ENCODE measurements at regions not wholly inside any gene's neighbourhood (a gene's known extent, or its start where the extent isn't known, plus 50 kb on each side); places are given as distances from the start of the nearest gene placed in this dataset.

GRCh38 chr22:49330421-49331222, 497.1 kb downstream of the BRD1 start:
- no peak for DNase-seq

DNA sequence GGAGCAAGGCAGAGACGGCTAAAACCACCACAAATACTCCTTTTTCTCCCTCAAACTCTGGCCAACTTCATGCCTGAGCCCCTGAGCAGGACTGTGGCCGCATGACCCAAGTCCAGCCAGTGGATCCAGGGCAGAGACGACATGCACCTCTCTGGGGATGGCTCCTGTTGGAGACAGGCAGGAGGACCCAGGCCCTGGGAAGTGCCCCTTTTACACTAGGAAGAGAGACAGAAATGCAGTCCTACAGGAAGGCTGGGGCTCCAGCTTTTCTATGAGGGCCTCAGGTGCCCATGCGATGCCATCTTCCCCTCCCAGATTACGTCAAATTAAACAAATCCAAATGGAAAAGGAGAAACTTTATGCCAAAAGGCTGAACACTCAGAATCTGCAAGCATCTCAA, 498.0 kb downstream of the BRD1 start:
- DNase-seq, result no peak

DNA sequence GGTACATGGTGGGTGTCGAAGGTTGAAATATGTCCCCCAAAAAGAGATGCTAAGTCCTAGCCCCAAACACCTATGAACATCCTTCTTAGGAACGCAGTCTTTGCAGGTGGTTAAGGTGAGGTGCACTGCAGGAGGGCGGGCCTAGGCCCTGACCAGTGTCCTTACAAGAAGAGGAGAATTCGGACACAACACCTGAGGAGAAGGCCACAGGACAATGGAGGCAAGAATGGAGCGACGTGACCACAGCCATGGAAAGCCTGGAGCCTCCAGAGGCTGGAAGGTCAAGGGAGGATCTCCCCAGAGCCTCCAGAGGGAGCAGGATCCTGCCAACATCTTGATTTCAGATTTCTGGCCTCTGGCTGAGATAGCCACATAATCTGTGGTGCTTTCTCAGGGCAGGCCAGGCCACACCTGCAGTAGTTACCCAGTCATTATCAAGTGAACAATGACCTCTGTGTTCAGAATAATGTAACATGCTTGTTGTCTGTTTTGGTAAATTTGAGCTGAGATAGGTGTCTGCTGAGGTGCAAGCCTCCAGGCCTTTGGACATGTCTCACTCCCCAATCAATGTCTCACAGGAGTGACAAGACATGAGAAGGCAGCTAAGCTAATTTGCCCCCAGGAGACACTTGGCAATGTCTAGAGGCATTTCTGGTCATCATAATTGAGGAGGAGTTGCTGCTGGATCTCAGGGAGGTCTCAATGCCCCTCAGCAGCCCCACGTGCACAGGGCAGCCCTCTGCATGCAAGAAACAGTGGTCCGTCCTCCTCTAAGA, 498.9 kb downstream of the BRD1 start:
- no peak for DNase-seq

- DNase-seq, result no peak
These were observed 499.6 kb downstream of the BRD1 start for GRCh38 chr22:49328118-49328475.

DNA sequence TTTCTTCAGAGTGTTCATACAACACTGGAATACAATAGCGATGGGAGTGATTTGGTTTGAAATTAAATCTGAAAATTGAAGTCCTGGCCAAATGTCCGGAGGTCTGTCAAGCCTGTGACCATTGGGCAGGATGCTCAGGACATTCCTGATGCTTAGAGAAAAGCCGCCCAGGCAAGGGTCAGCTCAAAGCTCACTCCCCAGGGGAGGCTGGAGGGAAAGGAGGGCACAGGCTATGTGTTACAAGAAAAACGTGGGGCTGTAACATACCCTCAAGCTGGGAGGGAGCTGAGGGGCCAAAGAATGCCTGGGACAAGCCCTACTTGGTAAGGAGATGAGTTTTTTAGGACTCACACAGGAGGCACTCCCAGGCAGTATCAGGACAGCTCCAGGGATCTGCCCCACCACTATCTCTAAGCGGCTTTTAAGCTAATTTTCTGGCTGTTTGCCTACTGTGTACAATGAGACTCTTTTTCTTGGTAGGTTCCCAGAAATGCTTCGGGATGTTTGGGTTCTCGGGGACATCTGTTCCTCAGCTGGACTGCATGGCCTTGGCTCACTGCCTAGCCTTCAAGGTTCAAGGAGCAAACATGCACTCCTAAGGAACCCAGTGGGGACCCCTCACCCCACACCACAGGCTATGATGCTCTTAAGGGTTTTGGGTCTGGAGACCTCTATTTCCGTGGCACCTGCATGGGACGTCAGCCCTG, 500.1 kb downstream of the BRD1 start:
- DNase-seq, result no peak

DNA sequence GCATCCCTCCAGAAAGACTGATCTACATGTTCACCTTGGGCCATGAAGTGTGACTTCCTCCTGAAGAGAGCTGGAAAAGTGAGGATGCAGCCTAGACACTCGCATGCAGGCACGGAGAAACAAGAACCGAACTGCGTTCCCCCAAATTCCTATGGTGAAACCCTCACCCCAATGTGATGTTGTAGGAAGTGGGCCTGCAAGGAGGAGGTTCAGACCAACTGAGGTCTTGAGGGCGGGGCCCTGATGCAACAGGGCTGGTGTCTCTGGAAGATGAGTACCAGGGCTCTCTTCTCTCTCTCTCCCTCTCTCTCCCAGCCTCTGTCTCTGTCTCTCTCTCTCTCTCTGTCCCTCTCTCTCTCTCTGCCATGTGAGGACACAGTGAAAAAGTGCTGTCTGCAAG, 501.1 kb downstream of the BRD1 start:
- DNase-seq, result no peak

GRCh38 chr22:49325531-49326395, 501.9 kb downstream of the BRD1 start:
- DNase-seq, result no peak

DNA sequence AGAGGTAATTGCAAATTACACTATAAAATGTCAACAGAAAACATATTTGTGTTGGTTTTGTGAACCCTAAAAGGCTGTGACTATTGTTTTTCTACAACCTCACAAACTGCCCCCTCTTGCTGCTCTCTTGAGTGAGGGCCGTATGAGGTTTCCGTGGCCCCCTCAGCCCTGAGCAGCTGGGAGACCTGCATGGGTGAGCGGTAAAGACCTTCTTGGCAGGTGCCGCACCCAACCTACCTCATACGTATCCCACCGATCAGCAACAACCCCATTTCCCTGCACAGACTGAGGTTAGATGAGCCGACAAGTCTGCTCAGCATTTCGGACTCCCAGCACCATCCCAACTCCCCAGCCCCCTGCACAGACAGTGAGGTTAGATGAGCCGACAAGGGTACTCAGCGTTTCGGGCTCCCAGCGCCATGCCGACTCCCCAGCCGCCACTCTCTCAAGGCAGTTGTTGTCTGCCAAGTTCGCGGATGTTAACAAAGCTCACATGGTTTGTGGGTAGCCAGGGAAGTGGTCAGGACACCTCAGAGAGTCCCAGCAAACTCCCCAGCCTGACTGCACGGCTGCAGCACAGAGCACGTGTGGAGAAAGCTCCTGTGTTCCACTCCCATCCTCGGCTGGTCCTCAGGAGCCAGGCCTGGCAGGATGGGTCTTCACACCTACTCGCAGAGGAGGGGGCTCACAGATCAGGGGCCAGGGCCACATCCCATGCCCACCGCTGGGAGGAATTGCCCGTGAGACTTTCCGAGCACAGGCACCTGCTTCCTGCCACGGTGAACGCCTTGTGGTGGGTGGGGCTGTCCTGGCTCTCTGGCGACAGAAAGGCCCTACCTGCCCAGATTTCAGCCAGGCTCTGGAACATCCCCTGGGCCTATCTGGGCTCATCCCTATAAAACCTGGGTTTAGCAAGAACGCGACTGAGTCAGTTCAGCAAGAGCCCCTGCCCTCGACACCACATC, 502.9 kb downstream of the BRD1 start:
- no peak for DNase-seq

DNA sequence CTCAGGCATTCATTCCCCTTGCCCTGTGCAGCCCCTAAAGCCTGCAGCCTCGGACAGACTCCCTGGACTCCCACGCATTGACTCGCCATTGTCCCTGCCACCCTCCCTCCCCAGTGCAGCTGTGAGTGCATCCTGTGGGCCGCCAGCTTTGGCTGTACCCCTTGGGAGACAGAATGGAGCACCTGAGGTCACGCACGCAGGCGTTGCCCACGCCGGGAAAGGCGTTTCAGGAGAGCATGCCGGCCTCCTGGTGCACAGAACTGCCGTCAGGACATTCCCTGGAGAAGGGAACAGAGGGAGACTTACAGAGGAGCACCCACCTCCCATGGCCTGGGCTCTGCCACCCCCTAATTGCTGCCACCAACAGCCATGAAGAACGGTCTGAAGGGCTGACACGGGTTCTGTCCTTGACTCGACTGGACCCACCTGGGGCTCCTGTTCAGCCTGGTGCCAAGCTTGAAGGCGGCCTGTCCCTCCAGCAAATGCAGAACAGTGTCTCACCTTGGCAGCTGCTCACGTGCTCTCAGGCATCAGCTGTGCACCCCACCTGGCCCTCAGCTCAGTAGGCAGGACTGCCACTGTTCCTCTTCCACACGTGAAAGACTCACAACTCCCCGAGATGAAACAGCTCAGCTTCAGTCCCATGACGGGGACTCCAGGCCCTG, 503.8 kb downstream of the BRD1 start:
- DNase-seq, result no peak

DNA sequence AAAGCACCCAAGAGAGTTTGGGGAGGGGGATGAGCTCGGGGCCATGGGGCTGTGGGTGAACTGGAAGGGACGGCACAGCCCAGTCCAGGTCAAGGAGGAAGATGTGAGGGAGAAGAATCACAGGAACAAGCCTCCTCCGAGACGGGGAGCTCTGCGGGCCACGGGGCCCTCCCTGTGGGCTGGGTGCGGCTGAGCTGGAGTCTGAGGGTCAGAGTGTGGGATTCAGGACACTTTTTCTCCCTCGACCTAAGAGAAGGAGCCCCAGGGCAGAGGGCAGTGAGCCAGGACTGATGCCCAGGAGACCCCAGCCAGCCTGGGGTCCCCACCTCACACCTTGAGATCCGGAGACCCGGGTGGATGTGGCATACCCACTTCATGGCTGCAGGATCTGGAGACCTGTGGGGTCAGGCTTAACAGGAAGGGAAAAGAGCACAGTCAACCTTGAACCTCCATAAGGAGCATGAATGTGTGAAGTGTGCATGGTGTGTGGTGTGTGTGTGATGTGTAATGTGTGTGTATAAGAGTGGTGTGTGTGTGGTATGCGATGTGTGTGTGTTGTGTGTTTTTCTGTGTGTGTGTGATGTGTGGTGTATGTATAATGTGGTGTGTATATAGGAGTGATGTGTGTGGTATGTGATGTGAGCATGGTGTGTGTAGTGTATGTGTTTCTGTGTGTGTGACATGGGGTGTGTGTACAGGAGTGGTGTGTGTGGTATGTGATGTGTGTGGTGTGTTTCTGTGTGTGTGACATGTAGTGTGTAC, 504.6 kb downstream of the BRD1 start:
- no peak for DNase-seq

DNA sequence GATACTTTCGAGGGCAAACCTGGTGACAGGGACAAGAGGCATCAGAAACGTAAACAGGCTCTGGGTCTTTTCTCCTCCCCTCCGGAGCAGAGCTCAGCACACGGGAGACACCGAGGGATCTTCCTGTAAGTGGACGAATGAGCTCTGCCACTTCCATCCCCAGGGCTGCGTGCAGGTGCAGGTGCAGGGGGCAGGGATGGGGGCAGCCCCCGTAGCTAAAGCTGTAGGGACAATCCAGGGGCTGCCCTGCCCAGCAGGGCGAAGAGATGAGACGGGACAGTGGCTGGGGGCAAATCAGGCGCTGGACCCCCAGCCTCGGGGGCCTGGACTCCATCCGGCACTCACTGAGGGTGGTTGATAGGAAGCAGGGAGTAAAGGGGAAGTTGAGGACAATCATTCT, 505.4 kb downstream of the BRD1 start:
- DNase-seq, result no peak

GRCh38 chr22:49321477-49322055, 506.1 kb downstream of the BRD1 start:
- DNase-seq, result peak; percentile 12

- DNase-seq, result no peak
These were observed 506.8 kb downstream of the BRD1 start for GRCh38 chr22:49320714-49321476.

- no peak for DNase-seq
These were observed 510.3 kb downstream of the BRD1 start for GRCh38 chr22:49317369-49317768.

DNA sequence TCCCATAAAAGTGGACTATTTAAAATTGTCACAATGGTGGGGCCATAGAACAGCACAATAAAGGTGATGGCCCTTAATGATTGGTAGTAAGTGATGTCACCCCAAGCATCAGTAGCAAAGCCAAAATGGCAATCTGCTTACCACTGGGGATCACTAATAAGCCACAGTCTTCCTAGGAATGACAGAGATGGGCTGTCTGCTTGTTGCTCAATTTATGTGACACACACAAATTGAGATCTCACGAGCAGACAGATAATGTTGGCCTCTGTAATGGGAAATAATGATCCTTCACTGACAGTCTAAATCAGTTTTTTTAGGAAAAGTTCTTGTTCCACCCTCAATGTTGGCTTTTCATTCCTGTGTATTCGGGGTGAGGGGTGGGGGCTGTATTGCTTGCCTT, 515.1 kb downstream of the BRD1 start:
- DNase-seq, result no peak

DNA sequence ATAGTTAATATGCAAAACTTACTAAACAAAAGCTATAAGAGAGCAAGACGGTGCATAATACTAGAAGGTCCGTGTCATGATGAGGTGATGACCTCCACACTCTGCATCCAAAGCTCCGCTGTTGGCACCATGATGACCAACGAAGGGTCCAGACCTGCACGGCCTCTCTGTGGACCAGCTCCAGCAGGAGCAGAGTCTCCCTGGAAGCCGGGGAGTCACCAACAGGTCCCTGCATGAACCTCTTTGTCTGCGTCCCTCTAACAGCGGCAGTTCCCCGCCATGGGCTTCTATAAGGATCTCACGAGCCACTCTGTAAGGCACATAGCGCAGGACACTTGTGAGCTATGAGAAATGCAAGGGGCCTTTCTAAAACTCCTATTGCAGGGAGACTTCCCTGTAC, 517.3 kb downstream of the BRD1 start:
- DNase-seq, result no peak

DNA sequence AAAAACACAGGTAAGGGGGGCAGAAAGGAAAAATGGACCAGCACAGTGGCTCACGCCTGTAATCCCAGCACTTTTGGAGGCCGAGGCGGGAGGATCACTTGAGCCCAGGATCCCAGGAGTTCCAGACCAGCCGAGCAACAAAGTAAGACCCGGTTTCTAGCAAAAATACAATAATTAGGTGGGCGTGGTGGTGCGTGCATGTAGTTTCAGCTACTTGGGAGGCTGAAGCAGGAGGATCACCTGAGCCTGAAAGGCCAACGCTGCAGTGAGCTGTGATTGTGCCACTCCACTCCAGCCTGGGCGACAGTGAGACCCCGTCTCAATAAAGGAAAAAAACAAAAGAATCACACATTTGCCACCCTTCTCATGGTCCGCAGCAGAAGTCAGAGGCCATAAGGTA, 519.4 kb downstream of the BRD1 start:
- no peak for DNase-seq

GRCh38 chr22:49307870-49308269, 519.8 kb downstream of the BRD1 start:
- DNase-seq, result no peak

GRCh38 chr22:49307481-49307830, 520.2 kb downstream of the BRD1 start:
- no peak for DNase-seq
